GM12878 (cell line): ENCODE measurements at regions not wholly inside any gene's neighbourhood (a gene's known extent, or its start where the extent isn't known, plus 50 kb on each side); places are given as distances from the start of the nearest gene placed in this dataset.

Experiments
- ATAC-seq: fragments of 200-7000 bp; cut with Tn5 transposase; 3 replicates; pipeline ENCODE4 v1.9.1; 2020; ENCODE audit warnings: mild to moderate bottlenecking, moderate library complexity
- BruUV-seq: library from RNA; stranded (reverse); fragments of 400-500 nt; replicated peaks from 2 replicates; lab custom pipeline; 2021; lab: Mats Ljungman, UMichigan
- CTCF ChIA-PET: fragments of 300-600 bp; sonication (Branson Sonifier 250); formaldehyde crosslinking; extraction: SDS; loops from one replicate; lab custom pipeline; 2021; ENCODE audit warnings: inconsistent platforms; lab: Yijun Ruan, JAX
- POLR2A ChIA-PET: fragments of 350-600 bp; formaldehyde crosslinking; extraction: SDS; loops from one replicate; lab custom pipeline; 2021; ENCODE audit warnings: inconsistent platforms; lab: Charles Lee
- RAD21 ChIA-PET: fragments of 300-600 bp; sonication (Branson Sonifier 250); formaldehyde crosslinking; loops from one replicate; lab custom pipeline; 2023; ENCODE audit warnings: antibody characterized with exemption; ENCODE audit not compliant: unreplicated experiment; lab: Charles Lee
- SMC1A ChIA-PET: fragments of 300-600 bp; sonication (Branson Sonifier 250); formaldehyde crosslinking; loops from one replicate; lab custom pipeline; 2023; ENCODE audit not compliant: unreplicated experiment, uncharacterized antibody; lab: Charles Lee
- DNase-seq: peaks from one replicate; pipeline ENCODE4 v3.0.0-alpha.2; 2011; ENCODE audit warnings: low read depth, low spot score
- FAIRE-seq: peaks from 3 replicates; lab custom pipeline; 2011; peaks lifted over from hg19 to GRCh38; lab: Jason Lieb, UNC
- H2AFZ ChIP-seq: 2 replicates; pipeline ENCODE4 v1.6.0; 2011; ENCODE audit warnings: low read depth, low read length, control low read depth; ENCODE audit not compliant: control insufficient read depth
- H3K27ac ChIP-seq: 2 replicates; pipeline ENCODE4 v1.5.1; 2011; ENCODE audit warnings: control low read depth; ENCODE audit not compliant: control insufficient read depth, insufficient read depth
- H3K27me3 ChIP-seq, 2 experiments: replicated peaks in 1 of 2; 2 replicates each; pipeline versions ENCODE4 v1.6.0 to v1.6.1; 2011; ENCODE audit warnings: low read length in 1 of 2; ENCODE audit not compliant: control insufficient read depth in 2 of 2, insufficient read depth in 2 of 2
- H3K36me3 ChIP-seq, 2 experiments: 2 replicates each; pipeline ENCODE4 v1.5.1; 2011; ENCODE audit warnings: low read length in 1 of 2; ENCODE audit not compliant: control insufficient read depth in 2 of 2, insufficient read depth in 2 of 2
- H3K4me1 ChIP-seq: 2 replicates; pipeline ENCODE4 v1.6.1; 2011; ENCODE audit warnings: mild to moderate bottlenecking, low read length, moderate library complexity, mixed read lengths; ENCODE audit not compliant: control insufficient read depth, insufficient read depth
- H3K4me2 ChIP-seq: 2 replicates; pipeline ENCODE4 v1.6.0; 2011; ENCODE audit warnings: control low read depth; ENCODE audit not compliant: control insufficient read depth, insufficient read depth
- H3K4me3 ChIP-seq: fragments of 200-600 bp; sonication (generic); 2 replicates; pipeline ENCODE4 v1.5.1; 2016
- H3K79me2 ChIP-seq: 2 replicates; pipeline ENCODE4 v1.6.0; 2011; ENCODE audit warnings: low read length; ENCODE audit not compliant: control insufficient read depth, insufficient read depth
- H3K9ac ChIP-seq: 2 replicates; pipeline ENCODE4 v1.8.0; 2011; ENCODE audit warnings: low read length, control low read depth, mixed read lengths; ENCODE audit not compliant: control insufficient read depth, insufficient read depth
- H3K9me3 ChIP-seq: replicated peaks from 3 replicates; pipeline ENCODE4 v1.5.1; 2011; ENCODE audit warnings: mild to moderate bottlenecking, low read length; ENCODE audit not compliant: control insufficient read depth, insufficient read depth
- H4K20me1 ChIP-seq: 2 replicates; pipeline ENCODE4 v1.6.0; 2011; ENCODE audit not compliant: control insufficient read depth, insufficient read depth
- FOS ChIP-seq: IDR thresholded peaks from 3 replicates; pipeline ENCODE4 v1.6.1; 2011; ENCODE audit warnings: borderline replicate concordance; ENCODE audit not compliant: insufficient read length; ENCODE audit errors: extremely low read depth
- JUNB ChIP-seq: IDR thresholded peaks from 2 replicates; pipeline ENCODE4 v1.6.1; 2016; ENCODE audit warnings: antibody characterized with exemption, mild to moderate bottlenecking
- RAD21 ChIP-seq: IDR thresholded peaks from 2 replicates; pipeline ENCODE4 v1.6.1; 2011; ENCODE audit warnings: mild to moderate bottlenecking, low read depth, low read length, moderate library complexity; ENCODE audit not compliant: insufficient read depth
- SP1 ChIP-seq: IDR thresholded peaks from one replicate; pipeline ENCODE4 v1.6.1; 2011; ENCODE audit warnings: low read depth, low read length
- SPI1 ChIP-seq: IDR thresholded peaks from 2 replicates; pipeline ENCODE4 v1.6.1; 2011; ENCODE audit warnings: low read depth, mild to moderate bottlenecking, low read length, moderate library complexity, borderline replicate concordance; ENCODE audit not compliant: insufficient read depth
- STAT1 ChIP-seq: fragments of 450-650 bp; conservative IDR thresholded peaks from 2 replicates; pipeline ENCODE4 v1.6.1; 2014; ENCODE audit warnings: antibody characterized with exemption, mild to moderate bottlenecking
- in situ Hi-C: fragments of 300-500 bp; cut with MboI; formaldehyde crosslinking; loops from 9 replicates; pipeline ENCODE4 v1.14.3; 2018; ENCODE audit warnings: mixed read lengths
- intact Hi-C: fragments of 100-400 bp; cut with micrococcal nuclease; formaldehyde crosslinking; loops from one replicate; pipeline ENCODE4 v1.14.2; 2022; ENCODE audit not compliant: unreplicated experiment
- TF ChIP-seq, protein P1 (sequence below): fragments of 450-650 bp; IDR thresholded peaks from 2 replicates; pipeline ENCODE4 v1.6.1; 2017; ENCODE audit warnings: borderline replicate concordance
- TF ChIP-seq, protein P2 (sequence below), 3 experiments: IDR thresholded peaks in 2 of 3; conservative IDR thresholded peaks in 1 of 3; 2 replicates each; pipeline ENCODE4 v1.5.1; 2011; ENCODE audit warnings: low read depth in 3 of 3, low read length in 3 of 3, mild to moderate bottlenecking in 3 of 3, control low read depth in 2 of 3, moderate library complexity in 2 of 3, inconsistent platforms in 1 of 3, mixed read lengths in 1 of 3; ENCODE audit not compliant: control insufficient read depth in 2 of 3, insufficient read depth in 1 of 3; ENCODE audit errors: extremely low read depth in 1 of 3

DNA sequence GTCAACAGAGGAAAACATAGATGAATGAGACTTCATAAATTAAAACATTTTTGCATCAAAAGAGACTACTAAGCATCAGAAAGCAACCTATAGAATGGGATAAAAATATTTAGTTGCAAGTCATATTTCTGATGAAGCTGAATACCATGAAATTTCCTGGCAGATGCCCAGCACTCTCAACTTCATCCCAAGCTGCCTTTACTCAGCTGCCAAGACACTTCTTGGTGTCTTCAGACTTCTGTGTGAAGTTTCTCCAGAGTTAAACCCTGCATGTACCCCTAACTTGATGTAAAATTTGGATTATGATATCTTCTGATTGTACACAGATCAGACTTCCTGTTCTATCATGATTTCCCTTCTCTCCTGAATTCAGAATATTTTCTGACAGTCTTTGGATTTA is 73.2 kb downstream of the AKR1C4 start:
- Histone ChIP-seq H3K4me3 (no peak overlapping the region), H3K27ac (no peak overlapping the region), H2AFZ (no peak overlapping the region), H4K20me1 (no peaks in the 10 kb centered on the region), H3K4me1 (no peaks in the 10 kb centered on the region), H3K27me3 (no peaks in the 10 kb centered on the region), H3K36me3 (no peaks in the 10 kb centered on the region), H3K9me3 (no peaks in the 10 kb centered on the region), H3K9ac (no peak overlapping the region), H3K79me2 (no peaks in the 10 kb centered on the region), H3K4me2 (no peak overlapping the region)
- BruUV-seq = no TSS peak
- SMC1A ChIA-PET = no interaction called here
- FAIRE-seq (no peak), DNase-seq (no peak), ATAC-seq (no peak)
- intact Hi-C loops (no loop called here), in situ Hi-C loops (no loop called here)
- RAD21 ChIA-PET = no interaction called here
- CTCF ChIA-PET = interaction anchor here (2.2 kb wide), 1 partner anchor 12 kb away, joined by 4 read pairs; no protein-coding TSS in a partner anchor
- POLR2A ChIA-PET = no interaction called here
- TF ChIP-seq STAT1 (no peak), SPI1 (no peak), RAD21 (no peak), SP1 (no peak), JUNB (no peak), FOS (no peak)
- TF ChIP-seq, protein P1, sequence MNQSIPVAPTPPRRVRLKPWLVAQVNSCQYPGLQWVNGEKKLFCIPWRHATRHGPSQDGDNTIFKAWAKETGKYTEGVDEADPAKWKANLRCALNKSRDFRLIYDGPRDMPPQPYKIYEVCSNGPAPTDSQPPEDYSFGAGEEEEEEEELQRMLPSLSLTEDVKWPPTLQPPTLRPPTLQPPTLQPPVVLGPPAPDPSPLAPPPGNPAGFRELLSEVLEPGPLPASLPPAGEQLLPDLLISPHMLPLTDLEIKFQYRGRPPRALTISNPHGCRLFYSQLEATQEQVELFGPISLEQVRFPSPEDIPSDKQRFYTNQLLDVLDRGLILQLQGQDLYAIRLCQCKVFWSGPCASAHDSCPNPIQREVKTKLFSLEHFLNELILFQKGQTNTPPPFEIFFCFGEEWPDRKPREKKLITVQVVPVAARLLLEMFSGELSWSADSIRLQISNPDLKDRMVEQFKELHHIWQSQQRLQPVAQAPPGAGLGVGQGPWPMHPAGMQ = no peak
- TF ChIP-seq, protein P2, sequence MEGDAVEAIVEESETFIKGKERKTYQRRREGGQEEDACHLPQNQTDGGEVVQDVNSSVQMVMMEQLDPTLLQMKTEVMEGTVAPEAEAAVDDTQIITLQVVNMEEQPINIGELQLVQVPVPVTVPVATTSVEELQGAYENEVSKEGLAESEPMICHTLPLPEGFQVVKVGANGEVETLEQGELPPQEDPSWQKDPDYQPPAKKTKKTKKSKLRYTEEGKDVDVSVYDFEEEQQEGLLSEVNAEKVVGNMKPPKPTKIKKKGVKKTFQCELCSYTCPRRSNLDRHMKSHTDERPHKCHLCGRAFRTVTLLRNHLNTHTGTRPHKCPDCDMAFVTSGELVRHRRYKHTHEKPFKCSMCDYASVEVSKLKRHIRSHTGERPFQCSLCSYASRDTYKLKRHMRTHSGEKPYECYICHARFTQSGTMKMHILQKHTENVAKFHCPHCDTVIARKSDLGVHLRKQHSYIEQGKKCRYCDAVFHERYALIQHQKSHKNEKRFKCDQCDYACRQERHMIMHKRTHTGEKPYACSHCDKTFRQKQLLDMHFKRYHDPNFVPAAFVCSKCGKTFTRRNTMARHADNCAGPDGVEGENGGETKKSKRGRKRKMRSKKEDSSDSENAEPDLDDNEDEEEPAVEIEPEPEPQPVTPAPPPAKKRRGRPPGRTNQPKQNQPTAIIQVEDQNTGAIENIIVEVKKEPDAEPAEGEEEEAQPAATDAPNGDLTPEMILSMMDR (IDR thresholded peaks at IDR 0.05 in 2 of 3, conservative IDR thresholded peaks at IDR 0.05 in 1 of 3; ENCODE audit: control insufficient read depth in 2 of 3, extremely low read depth in 1 of 3, insufficient read depth in 1 of 3, low read depth in 3 of 3, low read length in 3 of 3) = no peak
